Keratinocyte (primary cell): ENCODE measurements at regions not wholly inside any gene's neighbourhood (a gene's known extent, or its start where the extent isn't known, plus 50 kb on each side); places are given as distances from the start of the nearest gene placed in this dataset.

Experiments
- EZH2 ChIP-seq: IDR thresholded peaks from one replicate; pipeline ENCODE4 v1.6.1; 2012; ENCODE audit warnings: inconsistent platforms, mild to moderate bottlenecking, low read length, moderate library complexity
- TF ChIP-seq, protein P1 (sequence below), 3 experiments: IDR thresholded peaks in 1 of 3; conservative IDR thresholded peaks in 1 of 3; optimal IDR thresholded peaks in 1 of 3; 2 replicates in 2 of 3; 3 replicates in 1 of 3; pipeline versions ENCODE3 to v1.5.1; 2011; ENCODE audit warnings: low read length in 3 of 3, mild to moderate bottlenecking in 3 of 3, moderate library complexity in 2 of 3, control low read depth in 1 of 3, inconsistent platforms in 1 of 3; ENCODE audit not compliant: insufficient read depth in 2 of 3; ENCODE audit errors: extremely low read depth in 1 of 3

DNA sequence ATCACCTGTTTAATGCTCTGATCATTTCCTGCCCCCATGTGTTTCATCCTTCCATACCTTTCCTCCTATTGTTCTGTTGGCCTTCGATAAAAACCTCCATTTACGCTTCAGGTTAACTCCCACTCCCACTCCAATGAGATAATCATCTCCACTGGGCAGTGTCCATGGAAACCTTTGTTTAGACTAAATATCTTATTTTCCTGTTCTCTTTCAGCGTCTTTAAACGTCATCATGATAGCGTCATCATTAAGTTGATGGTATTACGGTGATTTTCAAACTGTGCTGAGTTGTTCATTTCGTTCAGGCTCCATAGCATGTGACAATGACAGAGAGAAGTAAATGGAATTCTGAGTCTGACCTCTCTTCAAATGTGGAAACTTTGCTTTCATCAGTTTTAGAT, 970.5 kb upstream of the SLC35B3 start:
- TF ChIP-seq, protein P1, sequence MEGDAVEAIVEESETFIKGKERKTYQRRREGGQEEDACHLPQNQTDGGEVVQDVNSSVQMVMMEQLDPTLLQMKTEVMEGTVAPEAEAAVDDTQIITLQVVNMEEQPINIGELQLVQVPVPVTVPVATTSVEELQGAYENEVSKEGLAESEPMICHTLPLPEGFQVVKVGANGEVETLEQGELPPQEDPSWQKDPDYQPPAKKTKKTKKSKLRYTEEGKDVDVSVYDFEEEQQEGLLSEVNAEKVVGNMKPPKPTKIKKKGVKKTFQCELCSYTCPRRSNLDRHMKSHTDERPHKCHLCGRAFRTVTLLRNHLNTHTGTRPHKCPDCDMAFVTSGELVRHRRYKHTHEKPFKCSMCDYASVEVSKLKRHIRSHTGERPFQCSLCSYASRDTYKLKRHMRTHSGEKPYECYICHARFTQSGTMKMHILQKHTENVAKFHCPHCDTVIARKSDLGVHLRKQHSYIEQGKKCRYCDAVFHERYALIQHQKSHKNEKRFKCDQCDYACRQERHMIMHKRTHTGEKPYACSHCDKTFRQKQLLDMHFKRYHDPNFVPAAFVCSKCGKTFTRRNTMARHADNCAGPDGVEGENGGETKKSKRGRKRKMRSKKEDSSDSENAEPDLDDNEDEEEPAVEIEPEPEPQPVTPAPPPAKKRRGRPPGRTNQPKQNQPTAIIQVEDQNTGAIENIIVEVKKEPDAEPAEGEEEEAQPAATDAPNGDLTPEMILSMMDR (optimal IDR thresholded peaks at IDR 0.05 in 1 of 3, IDR thresholded peaks at IDR 0.05 in 1 of 3, conservative IDR thresholded peaks at IDR 0.05 in 1 of 3; ENCODE audit: extremely low read depth in 1 of 3, insufficient read depth in 2 of 3, low read length in 3 of 3), result no peak
- TF ChIP-seq EZH2, result no peak
